SIG-M5 (cell line): ENCODE measurements at regions not wholly inside any gene's neighbourhood (a gene's known extent, or its start where the extent isn't known, plus 50 kb on each side); places are given as distances from the start of the nearest gene placed in this dataset.

Experiments
- DNase-seq: peaks from one replicate; lab custom pipeline; 2025; lab: John Stamatoyannopoulos, UW

- DNase-seq = no peak
These were observed 165.7 kb upstream of the FN1 start for GRCh38 chr2:215601526-215601925.

GRCh38 chr2:215598376-215598975 is 162.6 kb upstream of the FN1 start:
- DNase-seq = no peak

- no peak for DNase-seq
These were observed 161.7 kb upstream of the FN1 start for GRCh38 chr2:215597577-215597976.

DNA sequence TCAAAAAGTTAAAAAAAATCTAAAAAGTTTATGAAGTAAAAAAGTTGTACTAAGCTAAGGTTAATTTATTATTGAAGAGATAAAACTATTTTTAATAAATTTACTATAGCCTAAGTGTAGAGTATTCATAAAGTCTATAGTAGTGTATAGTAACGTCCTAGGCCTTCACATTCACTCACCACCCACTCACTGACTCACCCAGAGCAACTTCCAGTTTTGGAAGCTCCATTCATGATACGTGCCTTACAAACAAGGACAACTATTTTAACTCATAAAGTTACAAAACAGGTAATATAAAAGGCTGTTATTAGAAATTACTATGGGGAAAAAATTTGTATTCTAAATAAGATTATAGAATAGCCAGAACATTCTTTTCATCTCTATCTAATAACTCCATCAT is 158.9 kb upstream of the FN1 start:
- DNase-seq = no peak

- DNase-seq = no peak
These were observed 154.3 kb upstream of the FN1 start for GRCh38 chr2:215590010-215590745.

GRCh38 chr2:215583881-215584280 is 148.0 kb upstream of the FN1 start:
- no peak for DNase-seq

- DNase-seq = no peak
These were observed 143.9 kb upstream of the FN1 start for GRCh38 chr2:215579809-215580208.

DNA sequence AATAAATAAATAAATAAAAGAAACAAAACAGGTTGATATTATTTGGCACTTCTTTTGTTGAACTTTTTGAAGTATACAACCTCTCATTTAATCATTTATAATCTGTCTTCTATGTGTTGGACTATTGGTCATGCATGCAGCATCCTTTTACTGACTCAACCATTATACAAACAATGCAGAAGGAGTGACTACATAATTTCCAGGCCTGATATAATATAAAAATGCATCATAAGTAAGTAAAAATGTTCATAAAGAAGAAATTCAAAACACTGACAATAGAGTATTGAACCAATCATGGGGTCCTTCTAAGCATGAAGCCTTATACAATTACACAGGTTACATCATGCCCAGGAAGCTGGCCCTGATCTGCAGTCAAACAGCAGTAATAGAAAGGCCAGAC is 141.5 kb upstream of the FN1 start:
- no peak for DNase-seq

- DNase-seq = no peak
These were observed 140.7 kb upstream of the FN1 start for GRCh38 chr2:215576572-215576971.

- DNase-seq = no peak
These were observed 137.6 kb upstream of the FN1 start for GRCh38 chr2:215573496-215573895.

DNA sequence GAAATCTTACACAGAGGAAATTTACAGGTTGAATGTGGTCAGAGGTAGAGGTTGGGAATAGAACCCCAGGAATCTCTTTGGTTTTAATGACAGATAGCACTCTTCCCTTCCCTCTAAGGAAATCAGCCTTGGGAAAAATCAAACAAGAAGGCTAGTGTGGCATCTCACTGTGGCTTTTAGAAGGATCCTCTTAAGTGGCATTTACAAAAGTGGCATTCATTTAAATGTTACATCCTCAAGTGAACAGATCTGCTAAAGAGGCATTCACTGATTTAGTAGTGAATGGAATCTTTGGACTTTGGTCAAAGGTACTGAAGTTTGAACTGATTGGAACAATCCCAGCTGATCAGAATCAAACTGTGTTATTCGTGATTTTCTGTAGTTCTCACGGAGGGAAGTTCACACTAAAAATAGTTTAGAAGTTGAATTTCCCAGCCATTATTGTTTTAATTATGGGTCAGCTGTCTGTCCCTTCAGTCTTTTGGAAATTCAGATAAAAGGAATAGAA is 136.5 kb upstream of the FN1 start:
- DNase-seq = no peak

DNA sequence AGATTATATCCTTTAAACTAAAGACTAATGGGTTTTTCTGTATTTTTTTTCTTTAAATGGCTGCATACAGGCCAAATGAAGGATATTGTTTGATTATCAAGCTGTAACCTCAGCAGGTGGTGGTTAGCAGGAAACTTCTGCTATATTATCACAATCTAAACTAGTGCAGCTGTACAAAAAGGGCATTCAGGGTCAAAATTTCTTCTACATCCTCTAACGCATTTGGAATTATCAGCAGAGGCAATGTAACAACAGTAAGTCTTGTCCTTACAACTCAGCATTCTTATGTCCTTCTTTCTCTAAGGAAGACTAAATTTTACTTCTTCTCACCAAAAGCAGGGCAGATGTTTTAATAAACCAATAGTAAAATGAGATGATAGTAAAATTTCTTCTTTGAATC is 135.8 kb upstream of the FN1 start:
- DNase-seq = no peak

DNA sequence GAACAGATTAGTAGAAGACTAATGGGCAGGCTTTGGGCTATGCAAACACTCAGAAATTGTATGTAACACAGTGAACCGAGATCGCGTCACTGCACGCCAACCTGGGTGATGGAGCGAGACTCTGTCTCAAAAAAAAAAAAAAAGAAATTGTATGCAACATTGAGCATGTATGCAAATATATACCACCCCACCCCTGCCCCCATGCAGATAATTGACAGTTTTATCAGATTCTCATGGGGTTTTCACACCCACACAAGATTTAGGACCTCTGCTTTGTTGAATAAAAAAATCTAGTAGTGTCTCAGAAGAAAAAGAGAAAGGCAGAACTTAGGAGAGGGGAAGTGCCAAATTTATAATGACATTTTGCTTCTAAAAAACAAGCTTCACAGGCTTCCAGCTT is 131.6 kb upstream of the FN1 start:
- DNase-seq = no peak

GRCh38 chr2:215565897-215566296 is 130.0 kb upstream of the FN1 start:
- no peak for DNase-seq

- DNase-seq = no peak
These were observed 121.8 kb upstream of the FN1 start for GRCh38 chr2:215557701-215558100.

DNA sequence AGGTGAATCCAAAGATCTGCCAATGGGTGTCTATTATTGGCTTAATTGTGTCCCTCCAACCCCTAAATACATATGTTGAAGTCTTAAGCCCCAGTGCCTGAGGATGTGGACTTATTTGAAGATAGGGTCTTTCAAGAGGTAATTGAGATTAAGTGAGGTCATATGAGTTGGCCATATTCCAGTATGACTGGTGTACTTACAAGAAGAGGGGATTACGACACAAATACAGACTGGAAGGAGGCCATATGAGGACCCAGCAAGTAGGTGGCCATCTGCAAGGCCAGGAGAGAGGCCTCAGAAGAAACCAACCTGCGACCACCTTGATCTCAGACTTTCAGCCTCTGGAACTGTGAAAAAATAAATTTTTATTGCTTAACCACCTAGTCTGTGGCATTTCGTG is 121.1 kb upstream of the FN1 start:
- DNase-seq = no peak

- no peak for DNase-seq
These were observed 119.0 kb upstream of the FN1 start for GRCh38 chr2:215554689-215555498.

DNA sequence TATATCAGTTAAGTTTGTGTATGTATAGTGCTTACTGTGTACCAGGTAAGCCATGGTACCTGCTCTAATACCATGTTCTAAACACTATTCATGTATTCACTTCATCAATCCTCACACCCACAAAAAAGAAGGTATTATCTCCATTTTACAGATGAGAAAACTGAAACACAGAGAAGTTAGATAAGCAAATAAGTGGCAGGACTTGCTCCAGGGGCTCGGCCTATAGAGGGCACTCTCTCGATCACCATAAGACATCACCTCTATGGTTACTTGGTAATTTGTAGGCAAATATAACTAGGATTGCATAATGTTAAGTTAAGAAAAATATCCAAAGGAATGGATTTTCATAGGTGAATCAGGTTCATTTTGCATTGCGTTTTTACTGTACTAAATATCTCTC is 118.1 kb upstream of the FN1 start:
- no peak for DNase-seq

DNA sequence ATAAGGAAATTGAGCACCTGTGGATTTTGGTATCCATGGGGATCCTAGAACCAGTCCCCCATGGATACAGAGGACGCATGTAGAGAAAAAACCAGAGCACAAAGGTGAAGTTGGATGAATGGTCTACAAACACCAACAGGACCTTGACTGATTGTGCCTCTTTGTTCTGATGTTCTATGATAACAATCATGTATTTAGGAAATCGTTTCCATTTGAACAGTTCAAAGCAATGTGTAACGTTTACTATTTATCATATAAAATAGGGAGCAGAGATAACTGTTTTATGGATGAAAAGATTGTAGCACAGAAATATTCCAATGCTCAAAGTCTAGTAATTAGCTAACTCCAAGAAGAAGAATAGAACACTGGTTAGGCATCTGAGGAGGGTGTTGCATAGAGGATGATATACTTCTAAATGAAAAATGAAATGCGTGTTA is 116.3 kb upstream of the FN1 start:
- no peak for DNase-seq

DNA sequence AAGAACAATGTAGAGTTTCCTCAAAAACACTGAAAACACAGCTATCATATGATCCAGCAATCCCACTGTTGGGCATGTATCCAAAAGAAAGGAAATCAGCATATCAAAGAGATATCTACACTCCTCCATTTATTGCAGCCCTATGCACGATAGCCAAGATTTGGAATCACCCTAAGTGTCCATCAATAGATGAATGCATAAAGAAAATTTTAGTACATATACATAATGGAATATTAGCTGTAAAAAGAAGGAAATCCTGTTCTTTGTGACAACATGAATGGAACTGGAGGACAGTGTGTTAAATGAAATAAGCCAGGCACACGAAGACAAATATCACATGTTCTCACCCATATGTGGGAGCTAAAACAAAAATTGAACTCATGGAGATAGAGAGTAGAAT is 114.5 kb upstream of the FN1 start:
- DNase-seq = no peak

GRCh38 chr2:215548714-215549113 is 112.8 kb upstream of the FN1 start:
- DNase-seq = no peak

GRCh38 chr2:215542690-215543089 is 106.8 kb upstream of the FN1 start:
- no peak for DNase-seq

GRCh38 chr2:215540658-215541057 is 104.8 kb upstream of the FN1 start:
- no peak for DNase-seq
